ENCODE measurements at regions not wholly inside any gene's neighbourhood (a gene's known extent, or its start where the extent isn't known, plus 50 kb on each side); places are given as distances from the start of the nearest gene placed in this dataset.

DNA sequence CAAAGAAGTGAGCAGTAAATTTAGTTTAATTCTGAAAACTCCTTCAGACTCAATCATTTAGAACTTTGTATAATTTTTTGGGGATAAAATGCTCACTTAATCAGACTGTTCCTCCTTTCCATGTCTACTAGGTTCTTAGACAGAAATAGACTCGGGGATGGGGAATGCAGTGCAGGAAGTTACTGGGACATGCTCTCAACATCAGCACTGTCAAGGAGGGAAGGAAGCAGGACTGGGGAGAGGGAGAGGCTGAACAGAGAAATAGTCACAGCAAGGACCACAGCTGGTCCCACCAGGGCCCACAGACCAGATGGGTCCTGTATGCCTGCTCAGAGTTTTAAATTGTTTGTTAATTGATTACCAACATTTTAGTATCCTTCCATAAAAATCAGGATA, 310.1 kb upstream of the MSX2 start:
- no peak for DNase-seq

DNA sequence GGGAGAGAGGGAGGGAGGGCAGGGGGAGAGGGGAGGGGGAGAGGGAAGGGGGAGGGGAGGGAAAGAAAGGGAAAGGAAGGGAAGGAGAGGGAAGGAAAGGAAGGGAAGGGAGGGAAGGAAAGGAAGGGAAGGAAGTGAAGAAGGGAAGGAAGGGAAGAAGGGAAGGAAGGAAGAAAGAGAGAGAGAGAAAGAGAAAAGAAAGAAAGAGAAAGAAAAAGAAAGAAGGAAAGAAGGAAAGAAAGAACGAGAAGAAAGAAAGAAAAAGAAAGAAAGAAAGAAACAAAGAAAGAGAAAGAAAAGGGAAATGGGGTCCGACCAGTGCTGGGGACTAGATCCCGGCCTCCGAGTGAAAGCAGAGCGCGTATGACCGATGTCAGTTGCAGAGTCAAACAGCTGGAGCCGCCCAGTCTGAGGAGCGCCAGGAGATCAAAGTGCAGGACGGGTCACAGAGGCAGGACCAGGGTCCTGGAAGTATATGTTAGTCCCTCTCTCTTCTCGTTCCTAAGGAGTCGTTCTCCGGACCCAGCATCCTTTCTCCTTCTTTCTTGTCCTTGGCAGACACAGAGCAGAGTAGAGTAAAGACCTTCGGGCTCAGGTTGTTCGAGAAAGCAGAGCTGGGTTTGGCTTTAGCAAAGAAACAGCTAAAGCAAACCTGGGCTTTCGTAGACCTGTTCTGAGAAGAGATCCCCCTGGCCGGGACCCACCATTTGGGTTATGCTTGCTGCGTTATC, 305.4 kb upstream of the MSX2 start:
- DNase-seq, result no peak

GRCh38 chr5:174419540-174420132, 304.7 kb upstream of the MSX2 start:
- DNase-seq, result no peak

DNA sequence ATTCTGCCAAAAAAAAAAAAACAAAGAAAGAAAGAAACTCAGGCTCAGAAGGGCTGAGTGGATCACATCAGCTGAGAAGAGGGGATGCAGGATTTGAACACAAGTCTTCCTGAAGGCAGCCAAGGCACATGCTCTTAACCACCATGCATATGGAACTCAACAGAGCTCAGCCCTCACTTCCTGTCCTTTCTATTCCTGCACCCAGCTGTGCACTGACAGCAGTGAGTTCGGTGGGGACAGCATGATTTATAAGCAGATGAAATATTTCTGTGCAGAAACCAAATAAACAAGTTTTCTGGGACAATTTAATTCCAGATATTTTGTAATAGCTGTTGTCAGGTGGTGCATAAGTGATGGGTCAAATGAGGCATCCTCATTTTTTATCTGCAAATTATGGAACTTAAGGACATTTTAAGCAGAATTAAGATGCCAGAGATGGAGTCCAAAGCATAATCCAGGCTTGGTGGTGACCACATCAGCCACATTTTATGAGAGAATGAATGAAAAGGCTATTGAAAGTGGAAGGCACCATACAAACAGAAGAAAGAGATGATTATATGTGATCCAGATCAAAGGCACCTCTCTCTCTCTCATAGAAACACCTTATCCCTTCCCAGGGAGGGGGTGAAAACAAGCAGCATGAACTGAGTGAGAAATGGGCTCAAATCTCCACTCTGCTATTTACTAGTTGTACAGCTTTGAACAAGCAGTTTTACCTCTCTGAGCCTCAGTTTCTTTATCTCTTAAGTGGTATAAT, 303.6 kb upstream of the MSX2 start:
- DNase-seq, result no peak

DNA sequence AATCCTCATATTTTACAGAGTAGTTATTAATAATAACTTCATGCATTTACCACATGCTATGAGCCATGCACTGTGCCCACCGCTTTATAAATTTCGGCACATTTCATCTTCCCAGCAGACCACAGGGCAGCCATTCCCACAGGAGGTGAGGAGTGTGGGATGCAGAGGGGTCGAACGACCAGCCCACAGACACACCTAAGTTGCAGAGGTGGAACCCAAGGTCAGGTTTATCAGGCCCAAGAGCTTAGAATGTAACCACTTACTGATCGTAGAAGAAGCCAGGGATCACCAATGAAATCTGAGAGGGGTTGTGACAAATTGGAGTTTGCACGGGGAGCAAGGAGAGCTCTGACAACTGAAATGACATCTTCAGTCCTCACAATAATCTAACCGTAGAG, 303.0 kb upstream of the MSX2 start:
- DNase-seq, result no peak

DNA sequence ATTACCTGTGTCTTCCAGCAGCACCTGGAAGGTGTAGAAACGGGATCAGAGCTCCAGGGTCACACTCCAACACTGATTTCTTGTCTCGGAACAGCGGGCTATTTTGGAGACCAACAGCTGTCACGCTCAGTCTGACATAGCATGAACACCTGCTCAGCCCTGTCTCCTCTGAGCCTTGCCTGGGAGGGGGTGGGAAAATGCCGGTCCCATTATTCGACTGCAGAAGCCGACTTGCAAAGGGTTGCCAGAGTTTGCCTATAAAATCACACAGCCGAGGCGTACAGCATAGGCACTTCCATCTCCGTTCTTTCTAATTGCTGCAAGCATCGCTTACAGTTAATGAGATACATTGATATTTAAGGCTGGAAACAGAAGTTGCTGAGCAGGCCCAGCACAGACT, 300.8 kb upstream of the MSX2 start:
- DNase-seq, result no peak

DNA sequence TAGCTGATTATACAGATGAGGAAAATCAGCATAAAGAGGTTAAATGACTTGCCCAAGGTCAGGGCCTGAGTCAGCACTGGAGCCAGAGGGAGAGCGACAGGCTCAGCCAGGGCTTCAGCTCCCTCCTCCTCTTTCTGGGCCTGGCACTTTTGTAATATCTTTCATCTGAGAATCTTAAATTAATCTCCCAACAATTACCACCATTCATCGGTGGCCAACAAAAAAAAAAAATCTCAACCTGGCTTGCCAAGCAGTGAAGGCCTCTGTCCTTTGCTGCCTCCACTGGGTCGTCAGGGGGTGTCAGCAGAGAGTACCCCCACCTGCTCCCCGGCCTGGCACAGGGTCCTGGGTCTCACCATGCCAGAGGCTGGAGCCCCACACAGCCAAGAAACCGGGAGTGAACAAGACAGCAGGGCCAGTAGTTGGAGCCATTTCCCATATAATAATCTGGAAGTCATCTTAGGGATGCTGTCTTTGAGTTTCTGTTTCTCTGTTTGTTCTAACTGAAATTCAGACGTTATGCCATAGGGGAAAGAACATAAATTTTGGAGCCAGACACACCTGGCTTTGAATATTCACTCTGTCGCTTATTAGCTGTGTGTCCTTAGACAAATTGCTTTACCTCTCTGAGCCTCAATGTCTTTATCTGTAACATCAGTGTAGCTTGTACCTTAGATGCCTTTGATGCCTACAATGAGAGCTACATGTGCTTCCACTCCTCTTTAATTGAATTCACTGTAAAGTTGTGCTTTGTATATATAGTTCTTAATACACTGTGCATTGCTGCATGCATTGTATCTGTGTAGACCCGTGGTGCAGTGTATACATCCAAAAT, 299.9 kb upstream of the MSX2 start:
- DNase-seq, result no peak

- no peak for DNase-seq
Observed at GRCh38 chr5:174425271-174425963, 299.0 kb upstream of the MSX2 start.

DNA sequence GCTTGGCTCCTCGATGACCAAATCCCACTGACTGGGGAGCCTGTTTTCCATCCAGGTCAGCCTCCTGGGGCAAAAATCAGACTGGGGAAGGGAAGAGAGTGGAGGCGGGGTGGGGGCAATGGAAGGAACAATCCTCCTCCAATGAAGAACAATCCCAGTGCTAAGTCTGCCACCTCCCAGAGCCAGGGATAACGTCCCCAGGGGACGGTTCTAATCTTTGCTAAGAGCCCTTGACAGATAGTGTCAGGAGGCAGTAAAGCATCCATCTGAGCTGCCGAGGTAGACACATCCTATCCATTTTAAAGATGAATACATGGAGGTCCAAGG, 298.5 kb upstream of the MSX2 start:
- no peak for DNase-seq

- DNase-seq, result no peak
Observed at GRCh38 chr5:174426388-174426787, 298.0 kb upstream of the MSX2 start.

GRCh38 chr5:174426851-174427250, 297.5 kb upstream of the MSX2 start:
- no peak for DNase-seq

GRCh38 chr5:174427304-174427703, 297.1 kb upstream of the MSX2 start:
- no peak for DNase-seq

- DNase-seq, result no peak
Observed at GRCh38 chr5:174428895-174429294, 295.5 kb upstream of the MSX2 start.

GRCh38 chr5:174430940-174431339, 293.4 kb upstream of the MSX2 start:
- no peak for DNase-seq

GRCh38 chr5:174431504-174431903, 292.9 kb upstream of the MSX2 start:
- DNase-seq, result no peak

GRCh38 chr5:174433098-174433497, 291.3 kb upstream of the MSX2 start:
- no peak for DNase-seq

DNA sequence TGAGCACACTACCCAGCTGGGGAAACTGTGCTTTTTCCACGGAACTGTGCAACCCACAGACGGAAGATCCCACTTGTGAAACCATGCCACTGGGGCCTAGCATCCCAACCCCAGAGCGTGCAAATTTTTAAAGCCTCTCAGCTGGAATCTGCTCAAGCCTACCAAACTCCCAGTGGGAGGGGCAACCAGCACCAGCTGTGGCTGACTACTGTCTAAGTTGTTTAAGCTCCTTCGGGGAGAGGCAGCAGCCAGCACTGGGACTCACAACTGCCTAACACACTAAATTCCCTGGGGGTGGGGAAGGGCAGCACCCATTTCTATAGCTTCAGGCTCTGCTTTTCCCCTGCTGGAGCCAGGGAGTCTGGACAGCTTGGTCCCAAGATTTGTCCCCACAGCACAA, 287.6 kb upstream of the MSX2 start:
- DNase-seq, result no peak

DNA sequence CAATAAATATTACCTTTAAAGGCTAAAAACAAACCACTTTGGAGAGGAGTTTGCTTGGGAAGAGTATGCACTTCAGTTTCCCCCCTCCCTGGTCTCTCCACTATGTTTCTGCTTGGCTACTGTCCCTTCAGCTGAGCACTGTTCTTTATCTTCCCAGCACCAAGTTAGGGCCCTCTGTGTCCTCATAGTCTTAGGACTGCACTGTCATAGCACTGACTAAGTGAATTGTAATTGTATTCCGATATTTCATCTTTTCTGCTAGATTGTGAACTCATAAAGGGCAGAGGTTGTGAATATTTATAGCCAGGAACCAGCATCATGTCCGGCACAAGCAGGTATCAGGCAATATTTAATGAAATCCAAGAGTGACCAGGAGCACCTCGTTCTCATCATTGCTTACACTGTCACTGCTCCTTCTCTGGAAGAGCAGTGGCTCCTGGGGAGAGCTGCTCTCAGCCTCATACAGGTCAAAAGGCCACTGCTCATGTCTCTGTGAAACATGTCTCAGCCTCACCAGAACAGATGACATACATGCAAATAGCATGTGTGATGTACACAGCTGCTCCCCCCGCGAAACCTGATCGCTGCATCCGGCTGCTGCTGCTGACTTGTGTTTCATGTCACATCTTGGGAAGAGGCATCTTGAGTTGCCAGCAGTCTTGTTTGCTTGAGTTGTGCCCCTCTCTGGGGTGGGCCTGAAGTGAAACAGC, 279.7 kb upstream of the MSX2 start:
- DNase-seq, result no peak

DNA sequence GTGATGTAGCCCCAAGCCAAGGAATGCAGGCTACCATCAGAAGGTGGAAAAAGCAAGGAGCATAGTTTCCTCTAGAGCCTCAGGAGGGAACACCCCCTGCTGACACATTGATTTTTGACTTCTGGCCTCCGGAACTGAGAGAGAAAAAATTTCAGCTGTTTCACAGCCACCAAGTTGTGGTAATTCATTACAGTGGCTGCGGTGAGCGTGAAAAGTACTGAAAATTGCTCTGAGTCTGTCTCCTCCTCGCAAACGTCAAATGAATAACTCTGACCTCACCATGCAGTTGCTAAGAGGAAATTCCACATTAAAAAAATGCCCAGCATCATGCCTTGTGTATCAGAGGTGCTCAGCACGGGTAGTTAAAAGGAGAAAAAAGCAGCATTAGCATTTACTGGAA, 277.9 kb upstream of the MSX2 start:
- no peak for DNase-seq

DNA sequence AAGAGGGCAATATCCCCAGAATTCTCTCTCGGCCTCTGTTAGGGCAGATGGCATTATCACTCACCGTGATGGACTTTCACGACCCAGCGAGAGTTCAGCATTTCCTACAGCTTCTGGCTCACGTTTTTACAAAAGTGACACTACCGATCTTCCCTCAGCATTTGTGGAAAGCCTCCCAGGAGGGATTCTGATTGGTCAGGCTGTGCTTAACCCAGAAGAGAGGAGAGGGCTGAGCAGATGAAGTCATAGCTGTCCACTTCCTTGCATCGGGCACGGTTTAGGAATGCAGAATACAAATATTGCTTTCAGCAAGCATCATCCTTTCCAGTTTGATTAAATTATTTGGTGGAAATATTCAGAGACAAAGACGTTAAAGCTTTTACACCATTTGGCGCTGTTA, 277.4 kb upstream of the MSX2 start:
- no peak for DNase-seq

- DNase-seq, result no peak
Observed at GRCh38 chr5:174448041-174448440, 276.3 kb upstream of the MSX2 start.

- no peak for DNase-seq
Observed at GRCh38 chr5:174448662-174449061, 275.7 kb upstream of the MSX2 start.

Measured in DMS79 treated with DMSO at 0.1 percent for 48 hours (cell line).